HepG2 (cell line): ENCODE measurements at regions not wholly inside any gene's neighbourhood (a gene's known extent, or its start where the extent isn't known, plus 50 kb on each side); places are given as distances from the start of the nearest gene placed in this dataset.

Source experiments
- ATAC-seq: fragments of 200-7000 bp; cut with Tn5 transposase; 3 replicates; pipeline ENCODE4 v1.9.1; 2020; ENCODE audit warnings: mild to moderate bottlenecking, moderate library complexity
- BruUV-seq: library from RNA; stranded (reverse); fragments of 400-500 nt; replicated peaks from 2 replicates; lab custom pipeline; 2021; lab: Mats Ljungman, UMichigan
- CTCF ChIA-PET: fragments of 300-600 bp; formaldehyde crosslinking; extraction: SDS; loops from one replicate; lab custom pipeline; 2021; ENCODE audit warnings: low total read pairs, inconsistent platforms, low intra/inter-chr PET ratio; lab: Yijun Ruan, JAX
- POLR2A ChIA-PET: fragments of 350-600 bp; sonication (Branson Sonifier 250); formaldehyde crosslinking; loops from one replicate; lab custom pipeline; 2020; ENCODE audit warnings: antibody characterized with exemption, inconsistent platforms; lab: Yijun Ruan, JAX
- DNase-seq: peaks from one replicate; pipeline ENCODE4 v3.0.0-alpha.2; 2015; ENCODE audit warnings: low spot score
- FAIRE-seq: peaks from 3 replicates; lab custom pipeline; 2011; peaks lifted over from hg19 to GRCh38; lab: Jason Lieb, UNC
- H2AFZ ChIP-seq: one replicate; pipeline ENCODE4 v1.6.1; 2011; ENCODE audit warnings: low read length, inconsistent platforms
- H3K27ac ChIP-seq: fragments of 300-600 bp; 3 replicates; pipeline ENCODE4 v1.8.0; 2011; ENCODE audit warnings: mixed run types, mild to moderate bottlenecking, mixed read lengths, low read length, inconsistent platforms; ENCODE audit not compliant: insufficient read depth; ENCODE audit errors: extremely low read length
- H3K27me3 ChIP-seq, 2 experiments: fragments of 200-600 bp in 1 of 2; 2 replicates in 1 of 2; 3 replicates in 1 of 2; pipeline versions ENCODE4 v1.6.0 to v1.8.0; 2011; ENCODE audit warnings: low read length in 2 of 2, mild to moderate bottlenecking in 2 of 2, moderate library complexity in 2 of 2, inconsistent platforms in 1 of 2; ENCODE audit not compliant: insufficient read depth in 2 of 2, control insufficient read depth in 1 of 2
- H3K36me3 ChIP-seq, 2 experiments: fragments of 200-600 bp in 1 of 2; replicated peaks in 1 of 2; 2 replicates in 1 of 2; 3 replicates in 1 of 2; pipeline versions ENCODE4 v1.5.1 to v1.8.0; 2011; ENCODE audit warnings: low read length in 2 of 2, inconsistent platforms in 1 of 2; ENCODE audit not compliant: insufficient read depth in 2 of 2, control insufficient read depth in 1 of 2
- H3K4me1 ChIP-seq: 2 replicates; pipeline ENCODE4 v1.5.1; 2012; ENCODE audit warnings: low read length, inconsistent platforms; ENCODE audit not compliant: insufficient read depth
- H3K4me2 ChIP-seq: 2 replicates; pipeline ENCODE4 v1.6.0; 2011; ENCODE audit warnings: low read depth, low read length, inconsistent platforms
- H3K4me3 ChIP-seq, 3 experiments: fragments of 200-600 bp in 1 of 3; sonication (generic), shearing (Covaris generic) in 1 of 3; replicated peaks in 1 of 3; 2 replicates each; pipeline ENCODE4 v1.5.1; 2011 to 2016; ENCODE audit warnings: low read length in 3 of 3, inconsistent platforms in 2 of 3, low read depth in 2 of 3, mild to moderate bottlenecking in 2 of 3, control low read depth in 1 of 3, mixed read lengths in 1 of 3; ENCODE audit not compliant: insufficient read depth in 1 of 3
- H3K79me2 ChIP-seq: one replicate; pipeline ENCODE4 v1.6.1; 2011; ENCODE audit warnings: low read length, inconsistent platforms; ENCODE audit not compliant: insufficient read depth
- H3K9ac ChIP-seq: 2 replicates; pipeline ENCODE4 v1.6.0; 2011; ENCODE audit warnings: mild to moderate bottlenecking, low read depth, low read length, inconsistent platforms; ENCODE audit not compliant: insufficient read depth
- H3K9me3 ChIP-seq: 2 replicates; pipeline ENCODE4 v1.5.1; 2012; ENCODE audit warnings: mild to moderate bottlenecking, low read length
- H4K20me1 ChIP-seq: 2 replicates; pipeline ENCODE4 v1.6.0; 2011; ENCODE audit warnings: inconsistent platforms, mild to moderate bottlenecking, low read length, moderate library complexity; ENCODE audit not compliant: insufficient read depth
- CENPX ChIP-seq: sonication (generic); formaldehyde crosslinking; IDR thresholded peaks from 2 replicates; pipeline ENCODE4 v1.9.0; 2021; ENCODE audit warnings: mild to moderate bottlenecking, missing genetic modification reagents, moderate library complexity
- CHD2 ChIP-seq: IDR thresholded peaks from 2 replicates; pipeline ENCODE4 v1.6.1; 2011; ENCODE audit warnings: low read depth, low read length, improper control_type of control experiment
- ELK4 ChIP-seq: sonication (generic); formaldehyde crosslinking; IDR thresholded peaks from 2 replicates; pipeline ENCODE4 v1.9.0; 2021; ENCODE audit warnings: missing genetic modification reagents, borderline replicate concordance
- FLYWCH1 ChIP-seq: sonication (generic); formaldehyde crosslinking; IDR thresholded peaks from 2 replicates; pipeline ENCODE4 v1.8.1; 2023; ENCODE audit warnings: mild to moderate bottlenecking, missing genetic modification reagents
- HOXA5 ChIP-seq: sonication (generic); formaldehyde crosslinking; IDR thresholded peaks from 2 replicates; pipeline ENCODE4 v1.4.0; 2020; ENCODE audit warnings: missing genetic modification reagents
- KDM3A ChIP-seq: IDR thresholded peaks from 2 replicates; pipeline ENCODE4 v1.6.1; 2018; ENCODE audit warnings: low read depth, missing compliant biosample characterization
- KDM6A ChIP-seq: IDR thresholded peaks from 2 replicates; pipeline ENCODE4 v1.6.1; 2016; ENCODE audit warnings: low read depth
- KLF6 ChIP-seq: IDR thresholded peaks from 2 replicates; pipeline ENCODE4 v1.8.0; 2016; ENCODE audit warnings: missing biosample characterization, missing genetic modification reagents
- PTBP1 ChIP-seq: fragments of 200-400 bp; formaldehyde crosslinking; IDR thresholded peaks from 2 replicates; pipeline ENCODE4 v1.6.1; 2018; ENCODE audit warnings: low read length, low read depth; ENCODE audit not compliant: poor library complexity, severe bottlenecking
- SRY ChIP-seq: sonication (generic); formaldehyde crosslinking; IDR thresholded peaks from 2 replicates; pipeline ENCODE4 v1.8.0; 2022; ENCODE audit warnings: mild to moderate bottlenecking, missing genetic modification reagents
- ZBTB21 ChIP-seq: sonication (generic); formaldehyde crosslinking; IDR thresholded peaks from 2 replicates; pipeline ENCODE4 v1.4.0; 2020; ENCODE audit warnings: missing genetic modification reagents
- ZC3H13 ChIP-seq: sonication (generic); formaldehyde crosslinking; IDR thresholded peaks from 2 replicates; pipeline ENCODE4 v1.8.1; 2023; ENCODE audit warnings: mild to moderate bottlenecking, missing genetic modification reagents, moderate library complexity
- ZNF205 ChIP-seq: IDR thresholded peaks from 2 replicates; pipeline ENCODE4 v1.6.1; 2018; ENCODE audit warnings: missing biosample characterization, missing genetic modification reagents
- ZNF34 ChIP-seq: sonication (generic); formaldehyde crosslinking; IDR thresholded peaks from 2 replicates; pipeline ENCODE4 v1.4.0; 2020; ENCODE audit warnings: mild to moderate bottlenecking, missing genetic modification reagents, borderline replicate concordance
- ZNF703 ChIP-seq: sonication (generic); formaldehyde crosslinking; IDR thresholded peaks from 2 replicates; pipeline ENCODE4 v1.5.1; 2020; ENCODE audit warnings: missing genetic modification reagents, mild to moderate bottlenecking, moderate library complexity, borderline replicate concordance
- WGBS: methylation state at CpG from one replicate; pipeline ENCODE4 v1.1.6; 2017; ENCODE audit warnings: low lambda C conversion rate; 5-methylcytosine and 5-hydroxymethylcytosine counted together
- in situ Hi-C: cut with HindIII; loops from 2 replicates; pipeline ENCODE4 v1.10.0; 2017; ENCODE audit warnings: low pct_unique_long_range_greater_than_20kb; ENCODE audit not compliant: extremely low pct_ligation_motif_present
- intact Hi-C: fragments of 100-400 bp; cut with micrococcal nuclease; formaldehyde crosslinking; loops from one replicate; pipeline ENCODE4 v1.10.0; 2022; ENCODE audit not compliant: unreplicated experiment
- TF ChIP-seq, protein P1 (sequence below): sonication (generic); formaldehyde crosslinking; conservative IDR thresholded peaks from 2 replicates; pipeline ENCODE4 v1.5.0; 2020; ENCODE audit warnings: missing genetic modification reagents

DNA sequence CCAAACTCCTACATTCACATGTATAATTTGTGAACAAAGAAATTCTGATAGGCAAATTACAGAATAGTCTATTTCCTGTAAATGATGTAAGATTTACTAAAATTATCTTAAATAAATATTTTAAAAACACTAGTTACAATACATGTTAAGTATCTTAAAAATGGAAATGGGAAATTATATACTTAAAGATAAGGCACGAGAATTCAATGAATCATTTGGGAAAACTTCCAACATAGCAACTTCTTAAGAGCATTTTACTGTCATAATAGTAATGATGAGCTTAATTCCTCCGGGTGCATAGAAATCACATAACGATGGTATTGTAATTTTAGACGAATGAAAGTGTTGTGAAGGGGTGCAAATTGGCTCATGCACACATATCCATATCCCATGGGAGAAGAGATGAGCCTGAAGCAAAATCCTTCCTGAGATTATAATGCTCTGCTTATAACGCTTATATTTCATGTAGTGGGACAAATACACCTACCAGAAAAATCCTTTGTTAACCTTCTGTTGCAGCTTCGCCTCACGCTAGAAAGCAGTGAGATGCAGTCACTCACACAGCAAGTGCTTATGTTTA, 873.5 kb downstream of the PDHA2 start:
- ATAC-seq: no peak
- no peak overlapping the region for H2AFZ ChIP-seq
- intact Hi-C loops (no loop called here), in situ Hi-C loops (no loop called here)
- no peaks in the 10 kb centered on the region; the same call in none of the 2 replicates for H3K9me3 ChIP-seq
- CTCF ChIA-PET: no interaction called here
- H3K4me1 ChIP-seq: no peaks in the 10 kb centered on the region
- no peak overlapping the region for H3K27ac ChIP-seq
- no peak overlapping the region for H3K4me2 ChIP-seq
- POLR2A ChIA-PET: no interaction called here
- no peak overlapping the region for H3K9ac ChIP-seq
- TF ChIP-seq KDM6A (CRISPR knock-in tag) (no peak), HOXA5 (no peak), PTBP1 (no peak), KDM3A (CRISPR knock-in tag) (no peak), CENPX (CRISPR knock-in tag) (no peak), ZNF703 (no peak), ZNF34 (CRISPR knock-in tag) (no peak)
- H3K4me3 ChIP-seq: no peak overlapping the region
- no peaks in the 10 kb centered on the region for H3K27me3 ChIP-seq
- FAIRE-seq: no peak
- 3% methylated on average over 7 of the region's 7 CpGs for WGBS
- H4K20me1 ChIP-seq: no peaks in the 10 kb centered on the region
- BruUV-seq: no TSS peak
- DNase-seq: no peak
- H3K79me2 ChIP-seq: no peaks in the 10 kb centered on the region
- no peaks in the 10 kb centered on the region for H3K36me3 ChIP-seq

- Histone ChIP-seq H2AFZ (no peak overlapping the region), H3K27me3 (no peaks in the 10 kb centered on the region), H3K9me3 (peaks cover 52% of the 10 kb centered on the region), H3K27ac (no peak overlapping the region), H3K4me3 (no peak overlapping the region), H3K4me1 (no peaks in the 10 kb centered on the region), H4K20me1 (no peaks in the 10 kb centered on the region), H3K79me2 (no peaks in the 10 kb centered on the region), H3K9ac (no peak overlapping the region), H3K36me3 (no peaks in the 10 kb centered on the region), H3K4me2 (no peak overlapping the region)
- ATAC-seq: no peak
- no peak for FAIRE-seq
- ChIA-PET POLR2A (no interaction called here), CTCF (no interaction called here)
- in situ Hi-C loops: no loop called here
- no peak for DNase-seq
- TF ChIP-seq ELK4 (CRISPR knock-in tag) (no peak), FLYWCH1 (CRISPR knock-in tag) (no peak), ZNF703 (no peak), ZNF205 (CRISPR knock-in tag) (no peak), ZBTB21 (CRISPR knock-in tag) (no peak), SRY (CRISPR knock-in tag) (no peak), ZC3H13 (CRISPR knock-in tag) (no peak), CHD2 (no peak), KLF6 (no peak)
- TF ChIP-seq, protein P1, sequence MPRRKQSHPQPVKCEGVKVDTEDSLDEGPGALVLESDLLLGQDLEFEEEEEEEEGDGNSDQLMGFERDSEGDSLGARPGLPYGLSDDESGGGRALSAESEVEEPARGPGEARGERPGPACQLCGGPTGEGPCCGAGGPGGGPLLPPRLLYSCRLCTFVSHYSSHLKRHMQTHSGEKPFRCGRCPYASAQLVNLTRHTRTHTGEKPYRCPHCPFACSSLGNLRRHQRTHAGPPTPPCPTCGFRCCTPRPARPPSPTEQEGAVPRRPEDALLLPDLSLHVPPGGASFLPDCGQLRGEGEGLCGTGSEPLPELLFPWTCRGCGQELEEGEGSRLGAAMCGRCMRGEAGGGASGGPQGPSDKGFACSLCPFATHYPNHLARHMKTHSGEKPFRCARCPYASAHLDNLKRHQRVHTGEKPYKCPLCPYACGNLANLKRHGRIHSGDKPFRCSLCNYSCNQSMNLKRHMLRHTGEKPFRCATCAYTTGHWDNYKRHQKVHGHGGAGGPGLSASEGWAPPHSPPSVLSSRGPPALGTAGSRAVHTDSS: no peak
- intact Hi-C loops: no loop called here
- BruUV-seq: no TSS peak
These were observed 889.7 kb downstream of the PDHA2 start for GRCh38 chr4:96729641-96730040.
